CD4-positive, alpha-beta memory T cell (primary cell): ENCODE measurements at regions not wholly inside any gene's neighbourhood (a gene's known extent, or its start where the extent isn't known, plus 50 kb on each side); places are given as distances from the start of the nearest gene placed in this dataset.

Experiments used
- CTCF ChIA-PET: fragments of 350-600 bp; sonication (Branson Sonifier 250); formaldehyde crosslinking; loops from one replicate; lab custom pipeline; 2021; ENCODE audit warnings: inconsistent platforms; ENCODE audit not compliant: partially characterized antibody; lab: Charles Lee
- POLR2A ChIA-PET: fragments of 350-600 bp; sonication (Branson Sonifier 250); formaldehyde crosslinking; loops from one replicate; lab custom pipeline; 2021; ENCODE audit not compliant: partially characterized antibody; lab: Charles Lee
- DNase-seq, 5 donors: peaks; one replicate each; pipeline versions ENCODE4 v3.0.0 to v3.0.0-alpha.2; 2020 to 2022; ENCODE audit warnings: mixed read lengths in 1 of 5
- H3K27ac ChIP-seq: one replicate; pipeline ENCODE4 v1.7.0; 2013; ENCODE audit warnings: low read depth, low read length
- H3K27me3 ChIP-seq: 2 replicates; pipeline ENCODE4 v1.7.0; 2013; ENCODE audit warnings: mild to moderate bottlenecking, low read length, moderate library complexity; ENCODE audit not compliant: insufficient read depth
- H3K36me3 ChIP-seq: 2 replicates; pipeline ENCODE4 v1.7.0; 2013; ENCODE audit warnings: mild to moderate bottlenecking, low read length, moderate library complexity; ENCODE audit not compliant: insufficient read depth
- H3K4me1 ChIP-seq: 2 replicates; pipeline ENCODE4 v1.7.0; 2013; ENCODE audit warnings: mild to moderate bottlenecking, low read length, moderate library complexity; ENCODE audit not compliant: insufficient read depth
- H3K4me3 ChIP-seq, 2 donors: one replicate each; pipeline ENCODE4 v1.7.0; 2013; ENCODE audit warnings: low read length in 2 of 2, mild to moderate bottlenecking in 1 of 2
- H3K9me3 ChIP-seq, 2 donors: one replicate each; pipeline ENCODE4 v1.7.0; 2013; ENCODE audit warnings: low read length in 2 of 2, control low read depth in 1 of 2; ENCODE audit not compliant: control insufficient read depth in 1 of 2
- H3K27ac Mint-ChIP-seq, 7 donors: one replicate each; pipeline ENCODE4 v1.8.0; 2020 to 2021; ENCODE audit warnings: mixed read lengths in 7 of 7, mild to moderate bottlenecking in 6 of 7, inconsistent platforms in 3 of 7, moderate library complexity in 3 of 7
- H3K27me3 Mint-ChIP-seq, 2 donors: one replicate each; pipeline ENCODE4 v1.8.0; 2020 to 2021; ENCODE audit warnings: mixed read lengths in 2 of 2
- H3K36me3 Mint-ChIP-seq, 2 donors: one replicate each; pipeline ENCODE4 v1.8.0; 2020 to 2021; ENCODE audit warnings: mixed read lengths in 2 of 2, inconsistent platforms in 1 of 2, mild to moderate bottlenecking in 1 of 2
- H3K4me1 Mint-ChIP-seq, 4 donors: one replicate each; pipeline ENCODE4 v1.8.0; 2020 to 2021; ENCODE audit warnings: mixed read lengths in 4 of 4, mild to moderate bottlenecking in 1 of 4
- H3K4me3 Mint-ChIP-seq, 8 donors: one replicate each; pipeline ENCODE4 v1.8.0; 2020 to 2021; ENCODE audit warnings: mixed read lengths in 8 of 8, mild to moderate bottlenecking in 7 of 8, moderate library complexity in 6 of 8, inconsistent platforms in 3 of 8
- H3K9me3 Mint-ChIP-seq, 8 donors: one replicate each; pipeline ENCODE4 v1.8.0; 2020 to 2021; ENCODE audit warnings: mixed read lengths in 8 of 8, mild to moderate bottlenecking in 5 of 8, inconsistent platforms in 3 of 8, moderate library complexity in 1 of 8
- intact Hi-C: fragments of 100-400 bp; cut with micrococcal nuclease; formaldehyde crosslinking; loops from one replicate; pipeline ENCODE4 v1.15.1; 2023

GRCh38 chr10:20634839-20635238 lies 262.3 kb downstream of the NEBL start:
- Histone ChIP-seq H3K27ac (no peak overlapping the region), H3K36me3 (no peaks in the 10 kb centered on the region), H3K4me3 (no peak overlapping the region), H3K9me3 (no peaks in the 10 kb centered on the region), H3K4me1 (no peaks in the 10 kb centered on the region), H3K27me3 (no peaks in the 10 kb centered on the region)
- Mint-ChIP-seq H3K4me1 (no peaks in the 10 kb centered on the region), H3K27me3 (no peaks in the 10 kb centered on the region), H3K36me3 (no peaks in the 10 kb centered on the region), H3K9me3 (peaks cover 0 to 18% (median 6%) of the 10 kb centered on the region in 8 donors), H3K27ac (no peak overlapping the region), H3K4me3 (no peak overlapping the region)
- POLR2A ChIA-PET: no interaction called here
- intact Hi-C loops: no loop called here
- CTCF ChIA-PET: no interaction called here
- no peak for DNase-seq

GRCh38 chr10:20633714-20634113 lies 263.4 kb downstream of the NEBL start:
- CTCF ChIA-PET: no interaction called here
- Histone ChIP-seq H3K4me1 (no peaks in the 10 kb centered on the region), H3K27me3 (no peaks in the 10 kb centered on the region), H3K4me3 (no peak overlapping the region), H3K27ac (no peak overlapping the region), H3K36me3 (no peaks in the 10 kb centered on the region), H3K9me3 (no peaks in the 10 kb centered on the region)
- no peaks in the 10 kb centered on the region for H3K36me3 Mint-ChIP-seq
- intact Hi-C loops: no loop called here
- H3K4me1 Mint-ChIP-seq: no peaks in the 10 kb centered on the region
- peaks cover 0 to 14% (median 4%) of the 10 kb centered on the region in 8 donors for H3K9me3 Mint-ChIP-seq
- H3K27ac Mint-ChIP-seq: no peak overlapping the region
- DNase-seq: no peak
- H3K27me3 Mint-ChIP-seq: no peaks in the 10 kb centered on the region
- POLR2A ChIA-PET: no interaction called here
- H3K4me3 Mint-ChIP-seq: no peak overlapping the region

GRCh38 chr10:20632696-20633095 lies 264.4 kb downstream of the NEBL start:
- H3K4me1 Mint-ChIP-seq: no peaks in the 10 kb centered on the region
- no peaks in the 10 kb centered on the region for H3K36me3 ChIP-seq
- ChIA-PET POLR2A (no interaction called here), CTCF (no interaction called here)
- H3K27me3 Mint-ChIP-seq: no peaks in the 10 kb centered on the region
- DNase-seq: no peak
- no peak overlapping the region for H3K4me3 Mint-ChIP-seq
- intact Hi-C loops: no loop called here
- no peak overlapping the region for H3K4me3 ChIP-seq
- peaks cover 0 to 13% (median 4%) of the 10 kb centered on the region in 8 donors for H3K9me3 Mint-ChIP-seq
- no peak overlapping the region for H3K27ac Mint-ChIP-seq
- no peaks in the 10 kb centered on the region for H3K9me3 ChIP-seq
- H3K36me3 Mint-ChIP-seq: no peaks in the 10 kb centered on the region
- H3K4me1 ChIP-seq: no peaks in the 10 kb centered on the region
- no peak overlapping the region for H3K27ac ChIP-seq
- H3K27me3 ChIP-seq: no peaks in the 10 kb centered on the region

GRCh38 chr10:20631229-20631628 lies 265.9 kb downstream of the NEBL start:
- DNase-seq: no peak
- Mint-ChIP-seq H3K36me3 (no peaks in the 10 kb centered on the region), H3K27ac (no peak overlapping the region), H3K4me3 (no peak overlapping the region), H3K4me1 (no peaks in the 10 kb centered on the region), H3K27me3 (no peaks in the 10 kb centered on the region), H3K9me3 (peaks cover 0 to 8% (median 0%) of the 10 kb centered on the region in 8 donors)
- Histone ChIP-seq H3K27me3 (no peaks in the 10 kb centered on the region), H3K27ac (no peak overlapping the region), H3K4me3 (no peak overlapping the region), H3K4me1 (no peaks in the 10 kb centered on the region), H3K9me3 (no peaks in the 10 kb centered on the region), H3K36me3 (no peaks in the 10 kb centered on the region)
- ChIA-PET POLR2A (no interaction called here), CTCF (no interaction called here)
- intact Hi-C loops: no loop called here

GRCh38 chr10:20630092-20630643 lies 266.9 kb downstream of the NEBL start:
- H3K9me3 Mint-ChIP-seq: peaks cover 0 to 8% (median 0%) of the 10 kb centered on the region in 8 donors
- Histone ChIP-seq H3K4me3 (no peak overlapping the region), H3K27ac (no peak overlapping the region), H3K36me3 (no peaks in the 10 kb centered on the region), H3K9me3 (no peaks in the 10 kb centered on the region), H3K27me3 (no peaks in the 10 kb centered on the region), H3K4me1 (no peaks in the 10 kb centered on the region)
- H3K27me3 Mint-ChIP-seq: no peaks in the 10 kb centered on the region
- DNase-seq: no peak
- intact Hi-C loops: no loop called here
- no peak overlapping the region for H3K27ac Mint-ChIP-seq
- CTCF ChIA-PET: no interaction called here
- H3K4me3 Mint-ChIP-seq: no peak overlapping the region
- no peaks in the 10 kb centered on the region for H3K4me1 Mint-ChIP-seq
- no peaks in the 10 kb centered on the region for H3K36me3 Mint-ChIP-seq
- POLR2A ChIA-PET: no interaction called here

GRCh38 chr10:20627946-20628507 lies 269.1 kb downstream of the NEBL start:
- Histone ChIP-seq H3K4me1 (no peaks in the 10 kb centered on the region), H3K36me3 (no peaks in the 10 kb centered on the region), H3K4me3 (no peak overlapping the region), H3K27ac (no peak overlapping the region), H3K27me3 (no peaks in the 10 kb centered on the region), H3K9me3 (no peaks in the 10 kb centered on the region)
- POLR2A ChIA-PET: no interaction called here
- Mint-ChIP-seq H3K4me3 (no peak overlapping the region), H3K36me3 (no peaks in the 10 kb centered on the region), H3K27me3 (no peaks in the 10 kb centered on the region), H3K4me1 (no peaks in the 10 kb centered on the region), H3K9me3 (peaks cover 0 to 4% (median 0%) of the 10 kb centered on the region in 8 donors), H3K27ac (no peak overlapping the region)
- DNase-seq: no peak
- intact Hi-C loops: no loop called here
- CTCF ChIA-PET: no interaction called here

- no peaks in the 10 kb centered on the region for H3K9me3 ChIP-seq
- POLR2A ChIA-PET: no interaction called here
- no peak overlapping the region for H3K27ac ChIP-seq
- Mint-ChIP-seq H3K4me3 (no peak overlapping the region), H3K9me3 (peaks cover 0 to 3% (median 0%) of the 10 kb centered on the region in 8 donors), H3K27ac (no peak overlapping the region), H3K4me1 (no peaks in the 10 kb centered on the region), H3K36me3 (no peaks in the 10 kb centered on the region), H3K27me3 (no peaks in the 10 kb centered on the region)
- intact Hi-C loops: no loop called here
- no peaks in the 10 kb centered on the region for H3K4me1 ChIP-seq
- no peaks in the 10 kb centered on the region for H3K27me3 ChIP-seq
- H3K4me3 ChIP-seq: no peak overlapping the region
- H3K36me3 ChIP-seq: no peaks in the 10 kb centered on the region
- CTCF ChIA-PET: no interaction called here
- DNase-seq: no peak
These were observed 270.0 kb downstream of the NEBL start for GRCh38 chr10:20627087-20627486.
